ENCODE measurements at regions not wholly inside any gene's neighbourhood (a gene's known extent, or its start where the extent isn't known, plus 50 kb on each side); places are given as distances from the start of the nearest gene placed in this dataset.

DNA sequence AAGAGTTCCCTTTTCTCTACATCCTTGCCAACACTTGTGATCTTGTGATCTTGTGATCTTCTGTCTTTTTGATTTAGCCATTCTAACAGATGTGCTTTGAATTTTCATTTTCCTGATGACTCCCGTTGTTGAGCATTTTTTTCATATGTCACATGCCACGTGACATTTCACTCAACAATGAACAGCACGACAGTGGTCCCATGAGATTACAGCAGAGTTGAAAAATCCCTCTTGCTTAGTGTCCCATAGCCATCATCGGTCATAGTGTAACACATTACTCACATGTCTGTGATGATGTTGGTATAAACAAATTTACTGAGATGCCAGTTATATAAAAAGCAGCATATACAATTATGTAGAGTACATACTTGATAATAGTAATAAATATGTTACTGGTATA, 256.1 kb upstream of the OBI1 start:
- Histone ChIP-seq H3K36me3 (ENCODE audit: control insufficient read depth, insufficient read depth, low read length) (no peaks in the 10 kb centered on the region), H3K27ac (ENCODE audit: insufficient read depth, low read length, poor library complexity, severe bottlenecking) (no peak overlapping the region), H3K27me3 (ENCODE audit: control insufficient read depth, insufficient read depth, low read length) (no peaks in the 10 kb centered on the region), H3K9me3 (ENCODE audit: control insufficient read depth in 2 of 2, low read length in 2 of 2) (no peaks in the 10 kb centered on the region), H3K4me1 (ENCODE audit: control insufficient read depth, insufficient read depth, low read length, poor library complexity, severe bottlenecking) (no peaks in the 10 kb centered on the region), H3K4me3 (ENCODE audit: low read depth, low read length) (no peak overlapping the region)
- Mint-ChIP-seq H3K4me3 (no peak overlapping the region), H3K27me3 (no peaks in the 10 kb centered on the region), H3K9me3 (peaks cover 0 to 7% (median 0%) of the 10 kb centered on the region in 7 donors), H3K4me1 (no peaks in the 10 kb centered on the region), H3K27ac (no peak overlapping the region), H3K36me3 (no peaks in the 10 kb centered on the region)
- ATAC-seq (ENCODE audit: low read depth in 2 of 2): no peak
- no peak for DNase-seq

DNA sequence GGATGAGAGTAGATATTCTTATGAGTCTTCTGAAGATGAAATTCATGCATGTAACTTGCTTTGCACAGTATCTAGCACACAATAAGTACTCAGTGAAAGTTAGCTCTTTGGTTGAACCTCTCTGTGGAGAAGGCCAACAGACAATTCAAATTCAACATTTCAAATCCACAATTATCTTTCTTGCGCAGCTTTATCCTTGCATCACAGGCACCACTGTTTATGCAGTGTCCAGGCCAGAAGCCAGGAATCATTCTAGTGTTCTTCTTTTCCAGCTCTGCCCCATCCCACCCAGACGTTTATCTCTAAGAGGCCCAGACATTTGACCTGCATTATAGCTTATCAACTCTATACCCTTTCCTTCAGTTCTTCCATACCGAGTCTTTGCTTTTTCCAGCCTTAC, 254.7 kb upstream of the OBI1 start:
- Mint-ChIP-seq H3K36me3 (no peaks in the 10 kb centered on the region), H3K27ac (no peak overlapping the region), H3K4me3 (no peak overlapping the region), H3K27me3 (no peaks in the 10 kb centered on the region), H3K9me3 (peaks cover 0 to 5% (median 0%) of the 10 kb centered on the region in 7 donors), H3K4me1 (no peaks in the 10 kb centered on the region)
- H3K27me3 ChIP-seq (ENCODE audit: control insufficient read depth, insufficient read depth, low read length): no peaks in the 10 kb centered on the region
- H3K9me3 ChIP-seq (ENCODE audit: control insufficient read depth in 2 of 2, low read length in 2 of 2): no peaks in the 10 kb centered on the region
- H3K4me1 ChIP-seq (ENCODE audit: control insufficient read depth, insufficient read depth, low read length, poor library complexity, severe bottlenecking): no peaks in the 10 kb centered on the region
- no peak overlapping the region for H3K4me3 ChIP-seq (ENCODE audit: low read depth, low read length)
- H3K36me3 ChIP-seq (ENCODE audit: control insufficient read depth, insufficient read depth, low read length): no peaks in the 10 kb centered on the region
- no peak for DNase-seq
- no peak for ATAC-seq (ENCODE audit: low read depth in 2 of 2)
- H3K27ac ChIP-seq (ENCODE audit: insufficient read depth, low read length, poor library complexity, severe bottlenecking): no peak overlapping the region

DNA sequence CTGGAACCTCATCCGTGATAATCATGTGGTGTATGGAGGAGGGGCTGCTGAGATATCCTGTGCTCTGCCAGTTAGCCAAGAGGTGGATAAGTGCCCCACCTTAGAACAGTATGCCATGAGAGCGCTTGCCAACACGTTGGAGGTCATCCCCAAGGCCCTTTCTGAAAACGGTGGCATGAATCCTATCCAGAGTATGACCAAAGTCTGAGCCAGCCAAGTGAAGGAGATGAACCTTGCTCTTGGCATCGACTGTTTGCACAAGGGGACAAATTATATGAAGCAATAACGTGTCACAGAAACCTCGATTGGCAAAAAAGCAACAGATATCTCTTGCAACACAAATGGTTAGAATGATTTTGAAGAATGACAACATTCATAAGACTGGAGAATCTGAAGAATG, 251.2 kb upstream of the OBI1 start:
- Histone ChIP-seq H3K27ac (ENCODE audit: insufficient read depth, low read length, poor library complexity, severe bottlenecking) (no peak overlapping the region), H3K9me3 (ENCODE audit: control insufficient read depth in 2 of 2, low read length in 2 of 2) (no peaks in the 10 kb centered on the region), H3K4me1 (ENCODE audit: control insufficient read depth, insufficient read depth, low read length, poor library complexity, severe bottlenecking) (no peaks in the 10 kb centered on the region), H3K27me3 (ENCODE audit: control insufficient read depth, insufficient read depth, low read length) (no peaks in the 10 kb centered on the region), H3K36me3 (ENCODE audit: control insufficient read depth, insufficient read depth, low read length) (no peaks in the 10 kb centered on the region), H3K4me3 (ENCODE audit: low read depth, low read length) (no peak overlapping the region)
- Mint-ChIP-seq H3K27ac (no peak overlapping the region), H3K4me3 (no peak overlapping the region), H3K36me3 (no peaks in the 10 kb centered on the region), H3K27me3 (peaks cover 4% of the 10 kb centered on the region), H3K4me1 (no peaks in the 10 kb centered on the region), H3K9me3 (peaks cover 0 to 4% (median 0%) of the 10 kb centered on the region in 7 donors)
- ATAC-seq (ENCODE audit: low read depth in 2 of 2): no peak
- no peak for DNase-seq

DNA sequence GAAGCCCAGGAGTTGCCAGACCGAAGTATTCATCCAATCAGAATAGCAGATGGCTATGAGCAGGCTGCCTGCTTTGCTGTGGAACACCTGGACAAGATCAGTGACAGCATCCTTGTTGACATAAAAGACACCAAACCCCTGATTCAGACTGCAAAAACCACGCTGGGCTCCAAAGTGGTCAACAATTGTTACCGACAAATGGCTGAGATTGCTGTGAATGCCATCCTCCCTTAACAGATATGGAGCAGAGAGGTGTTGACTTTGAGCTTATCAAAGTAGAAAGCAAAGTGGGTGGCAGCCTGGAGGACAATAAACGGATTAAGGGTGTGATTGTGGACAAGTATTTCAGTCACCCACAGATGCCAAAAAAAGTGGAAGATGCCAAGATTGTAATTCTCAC, 250.3 kb upstream of the OBI1 start:
- Mint-ChIP-seq H3K36me3 (no peaks in the 10 kb centered on the region), H3K9me3 (peaks cover 0 to 4% (median 0%) of the 10 kb centered on the region in 7 donors), H3K4me1 (no peaks in the 10 kb centered on the region), H3K4me3 (no peak overlapping the region), H3K27ac (no peak overlapping the region), H3K27me3 (peaks cover 4% of the 10 kb centered on the region)
- H3K27me3 ChIP-seq (ENCODE audit: control insufficient read depth, insufficient read depth, low read length): no peaks in the 10 kb centered on the region
- no peaks in the 10 kb centered on the region for H3K4me1 ChIP-seq (ENCODE audit: control insufficient read depth, insufficient read depth, low read length, poor library complexity, severe bottlenecking)
- no peaks in the 10 kb centered on the region for H3K36me3 ChIP-seq (ENCODE audit: control insufficient read depth, insufficient read depth, low read length)
- H3K27ac ChIP-seq (ENCODE audit: insufficient read depth, low read length, poor library complexity, severe bottlenecking): no peak overlapping the region
- H3K4me3 ChIP-seq (ENCODE audit: low read depth, low read length): no peak overlapping the region
- no peak for DNase-seq
- ATAC-seq (ENCODE audit: low read depth in 2 of 2): no peak
- no peaks in the 10 kb centered on the region for H3K9me3 ChIP-seq (ENCODE audit: control insufficient read depth in 2 of 2, low read length in 2 of 2)

DNA sequence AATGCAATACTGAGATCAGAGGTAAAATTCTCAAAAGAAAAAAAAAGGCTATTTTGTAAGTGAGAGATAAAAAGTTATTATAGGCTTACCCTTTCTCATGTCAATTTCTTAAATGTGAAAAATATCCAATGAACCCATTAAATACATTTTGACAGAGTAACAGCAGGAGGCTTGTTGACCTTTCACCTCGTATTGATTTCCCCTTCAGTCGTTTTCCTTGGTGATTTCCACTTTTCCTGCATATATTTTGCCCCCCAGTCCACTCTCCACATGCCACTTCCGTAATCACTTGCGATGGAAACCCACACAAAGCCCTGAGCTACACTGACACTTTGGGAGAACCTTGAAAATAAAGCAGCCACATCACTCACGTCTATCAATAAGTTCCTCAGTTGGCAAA, 248.1 kb upstream of the OBI1 start:
- H3K4me1 Mint-ChIP-seq: no peaks in the 10 kb centered on the region
- no peak overlapping the region for H3K4me3 ChIP-seq (ENCODE audit: low read depth, low read length)
- H3K27me3 Mint-ChIP-seq: peaks cover 4% of the 10 kb centered on the region
- peaks cover 0 to 3% (median 0%) of the 10 kb centered on the region in 7 donors for H3K9me3 Mint-ChIP-seq
- no peaks in the 10 kb centered on the region for H3K27me3 ChIP-seq (ENCODE audit: control insufficient read depth, insufficient read depth, low read length)
- ATAC-seq (ENCODE audit: low read depth in 2 of 2) (no peak), DNase-seq (no peak)
- H3K36me3 Mint-ChIP-seq: no peaks in the 10 kb centered on the region
- H3K4me1 ChIP-seq (ENCODE audit: control insufficient read depth, insufficient read depth, low read length, poor library complexity, severe bottlenecking): no peaks in the 10 kb centered on the region
- no peak overlapping the region for H3K27ac Mint-ChIP-seq
- H3K36me3 ChIP-seq (ENCODE audit: control insufficient read depth, insufficient read depth, low read length): no peaks in the 10 kb centered on the region
- H3K4me3 Mint-ChIP-seq: no peak overlapping the region
- H3K9me3 ChIP-seq (ENCODE audit: control insufficient read depth in 2 of 2, low read length in 2 of 2): no peaks in the 10 kb centered on the region
- H3K27ac ChIP-seq (ENCODE audit: insufficient read depth, low read length, poor library complexity, severe bottlenecking): no peak overlapping the region

DNA sequence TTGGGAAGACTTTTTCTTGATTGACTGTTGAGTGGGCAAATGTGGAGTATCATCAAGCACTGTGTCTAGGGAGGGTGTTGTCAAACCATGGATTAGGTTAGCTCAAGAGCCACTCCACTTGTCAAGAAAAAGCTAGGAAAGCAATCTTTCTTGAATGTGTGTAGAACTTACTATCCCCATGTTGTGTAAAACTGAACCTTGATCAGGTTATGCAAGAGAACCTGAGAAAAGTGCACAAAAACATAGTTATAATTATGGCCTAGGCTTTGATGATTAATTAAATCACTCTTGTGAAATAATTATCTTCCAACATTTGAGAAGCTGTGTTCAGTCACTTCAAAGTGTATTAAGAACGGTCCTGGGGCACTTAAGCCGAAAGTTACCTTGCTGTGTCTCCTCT, 238.2 kb upstream of the OBI1 start:
- Histone ChIP-seq H3K4me1 (ENCODE audit: control insufficient read depth, insufficient read depth, low read length, poor library complexity, severe bottlenecking) (no peaks in the 10 kb centered on the region), H3K9me3 (ENCODE audit: control insufficient read depth in 2 of 2, low read length in 2 of 2) (peaks cover 0 to 1% of the 10 kb centered on the region in 2 experiments), H3K27ac (ENCODE audit: insufficient read depth, low read length, poor library complexity, severe bottlenecking) (no peak overlapping the region), H3K4me3 (ENCODE audit: low read depth, low read length) (no peak overlapping the region), H3K27me3 (ENCODE audit: control insufficient read depth, insufficient read depth, low read length) (no peaks in the 10 kb centered on the region), H3K36me3 (ENCODE audit: control insufficient read depth, insufficient read depth, low read length) (no peaks in the 10 kb centered on the region)
- Mint-ChIP-seq H3K4me3 (no peak overlapping the region), H3K27ac (no peak overlapping the region), H3K27me3 (no peaks in the 10 kb centered on the region), H3K9me3 (peaks cover 0 to 4% (median 0%) of the 10 kb centered on the region in 7 donors), H3K36me3 (no peaks in the 10 kb centered on the region), H3K4me1 (no peaks in the 10 kb centered on the region)
- ATAC-seq (ENCODE audit: low read depth in 2 of 2) (no peak), DNase-seq (no peak)

DNA sequence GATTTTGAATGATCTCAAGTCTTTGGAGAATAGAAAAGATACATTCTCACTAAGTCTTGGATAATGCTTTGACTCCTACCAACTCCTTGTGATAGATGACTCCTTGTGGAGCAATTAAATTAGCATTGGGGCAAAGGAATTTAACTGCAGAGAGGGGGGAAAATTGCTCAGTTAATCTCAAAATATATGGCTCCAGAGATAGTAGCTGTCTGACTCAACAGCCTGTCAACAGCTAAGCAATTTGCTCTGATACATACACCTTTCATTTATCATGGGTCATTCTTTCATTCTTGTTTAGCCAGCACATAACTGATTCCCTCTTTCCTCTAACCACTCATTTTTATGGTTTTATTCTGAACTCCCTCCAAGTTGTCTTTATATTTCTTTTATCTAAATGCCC, 225.6 kb upstream of the OBI1 start:
- Histone ChIP-seq H3K9me3 (ENCODE audit: control insufficient read depth in 2 of 2, low read length in 2 of 2) (no peaks in the 10 kb centered on the region), H3K4me1 (ENCODE audit: control insufficient read depth, insufficient read depth, low read length, poor library complexity, severe bottlenecking) (no peaks in the 10 kb centered on the region), H3K27me3 (ENCODE audit: control insufficient read depth, insufficient read depth, low read length) (no peaks in the 10 kb centered on the region), H3K36me3 (ENCODE audit: control insufficient read depth, insufficient read depth, low read length) (no peaks in the 10 kb centered on the region), H3K4me3 (ENCODE audit: low read depth, low read length) (no peak overlapping the region), H3K27ac (ENCODE audit: insufficient read depth, low read length, poor library complexity, severe bottlenecking) (no peak overlapping the region)
- Mint-ChIP-seq H3K27me3 (no peaks in the 10 kb centered on the region), H3K36me3 (no peaks in the 10 kb centered on the region), H3K4me1 (no peaks in the 10 kb centered on the region), H3K9me3 (peaks cover 0 to 2% (median 0%) of the 10 kb centered on the region in 7 donors), H3K27ac (no peak overlapping the region), H3K4me3 (no peak overlapping the region)
- no peak for DNase-seq
- ATAC-seq (ENCODE audit: low read depth in 2 of 2): no peak

DNA sequence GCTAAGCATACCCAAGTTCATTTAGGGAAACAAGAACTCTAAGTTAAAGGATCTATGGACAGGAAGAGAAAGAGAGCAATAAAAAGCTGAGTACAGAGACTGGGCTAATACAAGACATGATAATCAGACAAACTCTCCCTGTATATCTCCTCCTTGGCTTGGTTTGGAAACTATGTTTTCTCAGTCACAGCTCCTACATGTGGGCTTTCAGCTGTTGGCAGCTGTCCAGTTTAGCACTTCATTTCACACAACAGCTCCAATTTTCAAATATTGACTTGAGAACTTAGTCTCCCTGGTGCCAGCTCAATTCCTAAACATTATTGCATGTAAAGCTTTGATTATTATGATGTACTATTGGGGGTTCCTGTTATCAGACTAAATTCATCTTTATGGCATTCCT, 222.8 kb upstream of the OBI1 start:
- H3K27me3 Mint-ChIP-seq: no peaks in the 10 kb centered on the region
- DNase-seq (no peak), ATAC-seq (ENCODE audit: low read depth in 2 of 2) (no peak)
- Histone ChIP-seq H3K27me3 (ENCODE audit: control insufficient read depth, insufficient read depth, low read length) (no peaks in the 10 kb centered on the region), H3K27ac (ENCODE audit: insufficient read depth, low read length, poor library complexity, severe bottlenecking) (no peak overlapping the region), H3K4me1 (ENCODE audit: control insufficient read depth, insufficient read depth, low read length, poor library complexity, severe bottlenecking) (no peaks in the 10 kb centered on the region), H3K9me3 (ENCODE audit: control insufficient read depth in 2 of 2, low read length in 2 of 2) (no peaks in the 10 kb centered on the region), H3K36me3 (ENCODE audit: control insufficient read depth, insufficient read depth, low read length) (no peaks in the 10 kb centered on the region), H3K4me3 (ENCODE audit: low read depth, low read length) (no peak overlapping the region)
- no peak overlapping the region for H3K27ac Mint-ChIP-seq
- no peaks in the 10 kb centered on the region for H3K36me3 Mint-ChIP-seq
- peaks cover 0 to 3% (median 0%) of the 10 kb centered on the region in 7 donors for H3K9me3 Mint-ChIP-seq
- no peak overlapping the region for H3K4me3 Mint-ChIP-seq
- no peaks in the 10 kb centered on the region for H3K4me1 Mint-ChIP-seq

Measured in CD4-positive, CD25-positive, alpha-beta regulatory T cell (primary cell).